WERI-Rb-1 (cell line): ENCODE measurements at regions not wholly inside any gene's neighbourhood (a gene's known extent, or its start where the extent isn't known, plus 50 kb on each side); places are given as distances from the start of the nearest gene placed in this dataset.
"Not testable (repeated sequence)": the region's sequence is repeated elsewhere in the genome, so short reads cannot be mapped to it uniquely, and the experiment has no call there.

Experiments used
- DNase-seq: peaks from one replicate; pipeline ENCODE4 v3.0.0-alpha.2; 2020
- H3K27ac ChIP-seq: fragments of 250-450 bp; sonication (Bioruptor Pico); 2 replicates; pipeline ENCODE4 v1.5.1; 2020; ENCODE audit warnings: mild to moderate bottlenecking, moderate library complexity
- H3K27me3 ChIP-seq: fragments of 250-450 bp; sonication (Bioruptor Pico); 2 replicates; pipeline ENCODE4 v1.5.1; 2021; ENCODE audit warnings: mild to moderate bottlenecking, low read depth, moderate library complexity; ENCODE audit not compliant: insufficient read depth, severe bottlenecking
- H3K36me3 ChIP-seq: fragments of 250-450 bp; sonication (Bioruptor Pico); 2 replicates; pipeline ENCODE4 v1.5.1; 2020; ENCODE audit warnings: mild to moderate bottlenecking, moderate library complexity
- H3K4me3 ChIP-seq: 2 replicates; pipeline ENCODE4 v1.5.1; 2011; ENCODE audit warnings: low read depth, mild to moderate bottlenecking, control low read depth, low read length
- H3K9me3 ChIP-seq: fragments of 250-450 bp; sonication (Bioruptor Pico); 2 replicates; pipeline ENCODE4 v1.5.1; 2021; ENCODE audit warnings: mild to moderate bottlenecking, moderate library complexity; ENCODE audit not compliant: severe bottlenecking

GRCh38 chr1:149724618-149725302 is 57.7 kb upstream of the FCGR1A start:
- H3K9me3 ChIP-seq, DNase-seq, H3K36me3 ChIP-seq, H3K4me3 ChIP-seq, H3K27me3 ChIP-seq, H3K27ac ChIP-seq: not testable (repeated sequence)

DNA sequence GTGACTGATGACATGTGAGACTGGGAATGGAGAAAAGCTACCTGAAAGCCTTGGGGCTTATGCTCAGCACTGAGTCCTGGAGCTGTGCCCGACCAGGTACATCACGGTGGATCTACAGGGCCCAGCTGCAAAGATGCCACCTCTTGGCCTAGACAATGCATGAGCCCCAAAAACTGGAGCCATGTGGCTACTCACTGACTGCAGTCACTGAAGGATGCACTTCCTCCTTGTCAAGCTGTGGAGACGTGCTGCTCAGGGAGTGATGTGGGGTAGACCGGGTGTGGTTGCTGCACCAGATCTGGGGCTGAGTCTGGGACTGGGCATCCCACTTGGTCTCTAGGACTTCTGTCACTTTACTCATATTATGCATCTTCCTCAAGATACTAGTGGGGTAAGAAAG is 55.8 kb upstream of the FCGR1A start:
- not testable (repeated sequence) for H3K27me3 ChIP-seq

DNA sequence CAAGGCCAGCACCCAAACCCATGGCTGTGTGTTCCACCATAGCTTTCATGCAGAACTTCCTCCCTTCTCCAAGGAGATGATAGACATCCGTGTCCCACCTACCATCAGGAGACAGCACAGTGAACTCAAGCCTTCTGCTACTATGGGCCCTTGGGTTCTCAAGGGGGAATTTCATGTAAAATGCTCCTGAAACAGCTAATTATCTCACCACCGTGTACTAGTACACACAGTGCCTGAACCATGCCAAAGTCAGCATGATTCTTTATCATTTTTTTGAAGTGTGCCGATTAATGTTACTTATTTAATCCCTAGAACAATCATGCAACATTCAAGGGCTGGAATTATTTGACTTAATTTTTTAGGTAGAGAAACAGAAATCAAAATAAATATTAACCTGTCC is 53.9 kb upstream of the FCGR1A start:
- H3K27me3 ChIP-seq, H3K4me3 ChIP-seq, DNase-seq, H3K9me3 ChIP-seq, H3K36me3 ChIP-seq, H3K27ac ChIP-seq: not testable (repeated sequence)

More for the DNA sequence above, 55.8 kb upstream of the FCGR1A start:
- H3K4me3 ChIP-seq, H3K36me3 ChIP-seq, DNase-seq, H3K27ac ChIP-seq, H3K9me3 ChIP-seq: not testable (repeated sequence)
